ENCODE measurements at regions not wholly inside any gene's neighbourhood (a gene's known extent, or its start where the extent isn't known, plus 50 kb on each side); places are given as distances from the start of the nearest gene placed in this dataset.

DNA sequence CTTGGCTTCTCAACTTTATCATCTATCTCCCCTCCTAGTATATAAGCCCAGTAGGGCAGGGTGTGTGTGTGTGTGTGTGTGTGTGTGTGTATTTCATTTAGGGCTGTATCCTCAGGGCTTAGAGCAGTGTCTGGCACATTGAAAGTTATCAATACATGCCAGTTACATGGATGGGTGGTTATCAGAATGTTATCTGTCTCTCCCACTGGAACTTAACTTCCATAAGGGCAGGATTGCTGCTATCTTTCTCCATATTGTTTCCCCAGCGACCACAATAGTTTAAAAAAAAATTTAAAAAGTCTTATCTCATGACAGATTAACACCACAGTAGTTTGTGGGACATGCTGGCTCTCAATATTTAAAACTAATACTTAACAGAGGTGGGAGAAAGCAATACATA is 488.9 kb downstream of the PLCL1 start:
- no peak for TF ChIP-seq POLR2A (IDR thresholded peaks at IDR 0.05)
- TF ChIP-seq, protein P1, sequence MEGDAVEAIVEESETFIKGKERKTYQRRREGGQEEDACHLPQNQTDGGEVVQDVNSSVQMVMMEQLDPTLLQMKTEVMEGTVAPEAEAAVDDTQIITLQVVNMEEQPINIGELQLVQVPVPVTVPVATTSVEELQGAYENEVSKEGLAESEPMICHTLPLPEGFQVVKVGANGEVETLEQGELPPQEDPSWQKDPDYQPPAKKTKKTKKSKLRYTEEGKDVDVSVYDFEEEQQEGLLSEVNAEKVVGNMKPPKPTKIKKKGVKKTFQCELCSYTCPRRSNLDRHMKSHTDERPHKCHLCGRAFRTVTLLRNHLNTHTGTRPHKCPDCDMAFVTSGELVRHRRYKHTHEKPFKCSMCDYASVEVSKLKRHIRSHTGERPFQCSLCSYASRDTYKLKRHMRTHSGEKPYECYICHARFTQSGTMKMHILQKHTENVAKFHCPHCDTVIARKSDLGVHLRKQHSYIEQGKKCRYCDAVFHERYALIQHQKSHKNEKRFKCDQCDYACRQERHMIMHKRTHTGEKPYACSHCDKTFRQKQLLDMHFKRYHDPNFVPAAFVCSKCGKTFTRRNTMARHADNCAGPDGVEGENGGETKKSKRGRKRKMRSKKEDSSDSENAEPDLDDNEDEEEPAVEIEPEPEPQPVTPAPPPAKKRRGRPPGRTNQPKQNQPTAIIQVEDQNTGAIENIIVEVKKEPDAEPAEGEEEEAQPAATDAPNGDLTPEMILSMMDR (IDR thresholded peaks at IDR 0.05 in 4 of 5, conservative IDR thresholded peaks at IDR 0.05 in 1 of 5), result no peak

Data from gastrocnemius medialis (tissue), 4 donors.